ENCODE measurements at regions not wholly inside any gene's neighbourhood (a gene's known extent, or its start where the extent isn't known, plus 50 kb on each side); places are given as distances from the start of the nearest gene placed in this dataset.

DNA sequence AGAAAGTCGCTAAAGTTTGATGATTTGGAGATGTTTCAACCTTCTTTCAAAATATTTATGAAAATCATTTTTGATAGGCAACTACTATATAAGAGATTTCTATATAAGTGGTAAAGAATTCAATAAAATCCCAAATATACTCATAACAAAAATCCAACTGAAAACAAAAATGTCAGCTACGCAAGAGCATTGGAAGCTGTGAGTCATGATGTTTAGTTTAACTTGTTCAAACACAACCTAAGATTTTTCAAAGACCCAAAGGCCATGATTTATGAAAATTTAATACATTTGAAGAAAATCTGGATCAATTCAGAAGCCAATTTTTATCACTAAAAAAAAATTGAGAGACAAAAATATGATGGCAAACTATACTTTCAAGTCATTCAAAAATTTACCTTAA, 226.6 kb downstream of the MZT1 start:
- intact Hi-C loops (cut with micrococcal nuclease; ENCODE audit: unreplicated experiment): no loop called here
- Mint-ChIP-seq H3K27ac (ENCODE audit: unreplicated experiment) (no peak overlapping the region), H3K4me1 (ENCODE audit: low read depth, unreplicated experiment) (no peaks in the 10 kb centered on the region), H3K9me3 (ENCODE audit: unreplicated experiment) (no peaks in the 10 kb centered on the region), H3K4me3 (ENCODE audit: unreplicated experiment) (no peak overlapping the region), H3K27me3 (ENCODE audit: insufficient read depth, unreplicated experiment) (peaks cover 4% of the 10 kb centered on the region), H3K36me3 (ENCODE audit: insufficient read depth, unreplicated experiment) (no peaks in the 10 kb centered on the region)
- Histone ChIP-seq H3K4me3 (ENCODE audit: low read depth, low read length) (no peak overlapping the region), H3K27me3 (replicated peaks; ENCODE audit: control insufficient read depth, insufficient read depth, low read length) (no peaks in the 10 kb centered on the region), H3K4me1 (no peaks in the 10 kb centered on the region), H3K36me3 (ENCODE audit: control insufficient read depth, insufficient read depth, low read length) (no peaks in the 10 kb centered on the region), H3K9me3 (no peaks in the 10 kb centered on the region)
- ChIA-PET CTCF (no interaction called here), POLR2A (no interaction called here)
- BruUV-seq (replicated peaks): no TSS peak
- TF ChIP-seq, protein P1, sequence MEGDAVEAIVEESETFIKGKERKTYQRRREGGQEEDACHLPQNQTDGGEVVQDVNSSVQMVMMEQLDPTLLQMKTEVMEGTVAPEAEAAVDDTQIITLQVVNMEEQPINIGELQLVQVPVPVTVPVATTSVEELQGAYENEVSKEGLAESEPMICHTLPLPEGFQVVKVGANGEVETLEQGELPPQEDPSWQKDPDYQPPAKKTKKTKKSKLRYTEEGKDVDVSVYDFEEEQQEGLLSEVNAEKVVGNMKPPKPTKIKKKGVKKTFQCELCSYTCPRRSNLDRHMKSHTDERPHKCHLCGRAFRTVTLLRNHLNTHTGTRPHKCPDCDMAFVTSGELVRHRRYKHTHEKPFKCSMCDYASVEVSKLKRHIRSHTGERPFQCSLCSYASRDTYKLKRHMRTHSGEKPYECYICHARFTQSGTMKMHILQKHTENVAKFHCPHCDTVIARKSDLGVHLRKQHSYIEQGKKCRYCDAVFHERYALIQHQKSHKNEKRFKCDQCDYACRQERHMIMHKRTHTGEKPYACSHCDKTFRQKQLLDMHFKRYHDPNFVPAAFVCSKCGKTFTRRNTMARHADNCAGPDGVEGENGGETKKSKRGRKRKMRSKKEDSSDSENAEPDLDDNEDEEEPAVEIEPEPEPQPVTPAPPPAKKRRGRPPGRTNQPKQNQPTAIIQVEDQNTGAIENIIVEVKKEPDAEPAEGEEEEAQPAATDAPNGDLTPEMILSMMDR (IDR thresholded peaks at IDR 0.05; ENCODE audit: insufficient read depth in 1 of 2, low read depth in 1 of 2, low read length in 1 of 2, severe bottlenecking in 1 of 2, unreplicated experiment in 1 of 2): no peak
- no peak for DNase-seq

DNA sequence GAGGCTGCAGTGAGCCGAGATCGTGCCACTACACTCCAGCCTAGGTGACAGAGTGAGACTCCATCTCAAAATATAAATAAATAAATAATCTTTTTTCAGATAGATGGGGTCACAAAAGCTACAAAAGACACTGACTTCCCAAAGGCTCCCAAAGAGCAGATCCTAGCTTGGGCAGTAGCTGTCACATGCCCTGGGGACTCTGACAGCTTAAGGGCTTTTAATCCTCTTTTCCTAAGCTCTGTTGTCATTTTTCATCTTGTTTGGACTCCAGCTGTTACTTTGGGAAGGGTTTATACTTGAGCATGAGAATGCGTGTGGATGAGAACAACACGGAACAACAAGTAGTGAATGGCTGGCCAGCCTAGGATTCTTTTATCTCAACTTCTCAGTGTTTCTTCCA, 231.7 kb downstream of the MZT1 start:
- TF ChIP-seq, protein P1 (IDR thresholded peaks at IDR 0.05; ENCODE audit: insufficient read depth in 1 of 2, low read depth in 1 of 2, low read length in 1 of 2, severe bottlenecking in 1 of 2, unreplicated experiment in 1 of 2): no peak
- Histone ChIP-seq H3K9me3 (no peaks in the 10 kb centered on the region), H3K4me1 (no peaks in the 10 kb centered on the region), H3K4me3 (ENCODE audit: low read depth, low read length) (no peak overlapping the region), H3K27me3 (replicated peaks; ENCODE audit: control insufficient read depth, insufficient read depth, low read length) (no peaks in the 10 kb centered on the region), H3K36me3 (ENCODE audit: control insufficient read depth, insufficient read depth, low read length) (no peaks in the 10 kb centered on the region)
- DNase-seq: no peak
- peaks cover 4% of the 10 kb centered on the region for H3K27me3 Mint-ChIP-seq (ENCODE audit: insufficient read depth, unreplicated experiment)
- H3K36me3 Mint-ChIP-seq (ENCODE audit: insufficient read depth, unreplicated experiment): no peaks in the 10 kb centered on the region
- POLR2A ChIA-PET: no interaction called here
- H3K9me3 Mint-ChIP-seq (ENCODE audit: unreplicated experiment): no peaks in the 10 kb centered on the region
- intact Hi-C loops (cut with micrococcal nuclease; ENCODE audit: unreplicated experiment): no loop called here
- no peak overlapping the region for H3K4me3 Mint-ChIP-seq (ENCODE audit: unreplicated experiment)
- CTCF ChIA-PET: no interaction called here
- H3K27ac Mint-ChIP-seq (ENCODE audit: unreplicated experiment): no peak overlapping the region
- BruUV-seq (replicated peaks): no TSS peak
- no peaks in the 10 kb centered on the region for H3K4me1 Mint-ChIP-seq (ENCODE audit: low read depth, unreplicated experiment)

DNA sequence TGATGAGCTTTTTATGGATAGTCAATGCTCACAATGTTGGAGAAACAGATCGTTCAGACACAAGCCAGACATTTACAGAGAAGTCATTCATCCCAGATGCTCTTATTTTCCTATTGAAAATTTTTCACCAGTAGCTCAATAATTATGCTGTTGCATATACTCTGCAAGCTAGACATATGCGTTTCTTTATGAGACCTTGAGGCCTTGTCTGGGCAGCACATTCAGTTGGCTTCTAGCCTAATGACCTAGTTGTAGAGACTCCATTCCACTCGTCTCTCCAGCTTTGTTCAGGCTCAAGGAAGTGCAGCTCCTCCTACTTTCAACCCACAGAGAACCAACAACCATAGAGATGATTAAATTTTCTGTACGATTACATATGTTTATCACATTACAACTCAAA, 237.7 kb downstream of the MZT1 start:
- TF ChIP-seq, protein P1 (IDR thresholded peaks at IDR 0.05; ENCODE audit: insufficient read depth in 1 of 2, low read depth in 1 of 2, low read length in 1 of 2, severe bottlenecking in 1 of 2, unreplicated experiment in 1 of 2): no peak
- no peaks in the 10 kb centered on the region for H3K36me3 ChIP-seq (ENCODE audit: control insufficient read depth, insufficient read depth, low read length)
- no peak for DNase-seq
- no peak overlapping the region for H3K4me3 ChIP-seq (ENCODE audit: low read depth, low read length)
- Mint-ChIP-seq H3K27me3 (ENCODE audit: insufficient read depth, unreplicated experiment) (peaks cover 4% of the 10 kb centered on the region), H3K9me3 (ENCODE audit: unreplicated experiment) (no peaks in the 10 kb centered on the region), H3K36me3 (ENCODE audit: insufficient read depth, unreplicated experiment) (no peaks in the 10 kb centered on the region), H3K27ac (ENCODE audit: unreplicated experiment) (no peak overlapping the region), H3K4me3 (ENCODE audit: unreplicated experiment) (no peak overlapping the region), H3K4me1 (ENCODE audit: low read depth, unreplicated experiment) (no peaks in the 10 kb centered on the region)
- H3K27me3 ChIP-seq (replicated peaks; ENCODE audit: control insufficient read depth, insufficient read depth, low read length): no peaks in the 10 kb centered on the region
- no peaks in the 10 kb centered on the region for H3K4me1 ChIP-seq
- BruUV-seq (replicated peaks): no TSS peak
- CTCF ChIA-PET: no interaction called here
- intact Hi-C loops (cut with micrococcal nuclease; ENCODE audit: unreplicated experiment): no loop called here
- POLR2A ChIA-PET: no interaction called here
- no peaks in the 10 kb centered on the region for H3K9me3 ChIP-seq
